ENCODE measurements at regions not wholly inside any gene's neighbourhood (a gene's known extent, or its start where the extent isn't known, plus 50 kb on each side); places are given as distances from the start of the nearest gene placed in this dataset.
"Not testable (repeated sequence)": the region's sequence is repeated elsewhere in the genome, so short reads cannot be mapped to it uniquely, and the experiment has no call there.

GRCh38 chr7:9598411-9598810, 1165.0 kb downstream of the NXPH1 start:
- peak overlapping the region; percentile 20; the same call in 1 of the 2 replicates for H3K27ac ChIP-seq
- TF ChIP-seq, protein P1, sequence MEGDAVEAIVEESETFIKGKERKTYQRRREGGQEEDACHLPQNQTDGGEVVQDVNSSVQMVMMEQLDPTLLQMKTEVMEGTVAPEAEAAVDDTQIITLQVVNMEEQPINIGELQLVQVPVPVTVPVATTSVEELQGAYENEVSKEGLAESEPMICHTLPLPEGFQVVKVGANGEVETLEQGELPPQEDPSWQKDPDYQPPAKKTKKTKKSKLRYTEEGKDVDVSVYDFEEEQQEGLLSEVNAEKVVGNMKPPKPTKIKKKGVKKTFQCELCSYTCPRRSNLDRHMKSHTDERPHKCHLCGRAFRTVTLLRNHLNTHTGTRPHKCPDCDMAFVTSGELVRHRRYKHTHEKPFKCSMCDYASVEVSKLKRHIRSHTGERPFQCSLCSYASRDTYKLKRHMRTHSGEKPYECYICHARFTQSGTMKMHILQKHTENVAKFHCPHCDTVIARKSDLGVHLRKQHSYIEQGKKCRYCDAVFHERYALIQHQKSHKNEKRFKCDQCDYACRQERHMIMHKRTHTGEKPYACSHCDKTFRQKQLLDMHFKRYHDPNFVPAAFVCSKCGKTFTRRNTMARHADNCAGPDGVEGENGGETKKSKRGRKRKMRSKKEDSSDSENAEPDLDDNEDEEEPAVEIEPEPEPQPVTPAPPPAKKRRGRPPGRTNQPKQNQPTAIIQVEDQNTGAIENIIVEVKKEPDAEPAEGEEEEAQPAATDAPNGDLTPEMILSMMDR (IDR thresholded peaks at IDR 0.05) = no peak
- no peak for TF ChIP-seq ZFX (IDR thresholded peaks at IDR 0.05; ENCODE audit: borderline replicate concordance)

DNA sequence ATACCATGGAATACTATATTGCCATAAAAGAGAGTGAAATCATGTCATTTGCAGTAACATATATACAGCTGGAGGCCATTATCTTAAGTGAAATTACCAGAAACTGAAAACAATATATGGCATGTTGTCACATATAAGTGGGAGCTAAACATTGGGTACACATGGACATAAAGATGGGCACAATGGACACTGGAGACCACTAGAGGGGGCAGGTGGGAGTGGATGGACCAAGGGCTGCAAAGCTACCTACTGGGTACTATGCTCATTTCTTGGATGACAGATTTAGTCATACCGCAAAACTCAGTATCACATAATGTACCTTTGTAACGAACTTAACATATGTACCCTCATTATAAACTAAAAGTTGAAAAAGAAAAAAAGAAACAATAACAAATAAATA, 1167.6 kb downstream of the NXPH1 start:
- H3K27ac ChIP-seq = no peak overlapping the region
- TF ChIP-seq, protein P1 (IDR thresholded peaks at IDR 0.05) = peak; percentile 68
- no peak for TF ChIP-seq ZFX (IDR thresholded peaks at IDR 0.05; ENCODE audit: borderline replicate concordance)

DNA sequence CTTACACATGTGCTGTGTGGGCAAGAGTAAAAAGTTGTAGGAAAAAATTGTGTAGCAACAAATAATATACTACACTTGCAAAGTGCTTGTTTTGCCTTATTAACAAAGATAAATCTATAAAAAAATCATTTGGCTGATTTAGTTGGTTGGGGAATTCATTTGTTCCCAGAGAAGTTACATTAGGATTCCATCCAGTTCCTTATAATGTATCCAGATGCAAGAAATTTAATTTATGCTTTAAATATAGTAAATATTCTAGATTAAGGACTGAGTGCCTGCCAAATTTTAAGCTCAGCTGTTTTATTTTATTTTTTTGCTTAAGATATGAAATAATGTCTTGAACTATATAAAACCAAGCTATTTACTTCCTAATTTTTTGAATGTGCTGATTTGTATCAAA, 1169.9 kb downstream of the NXPH1 start:
- H3K27ac ChIP-seq = no peak overlapping the region
- TF ChIP-seq, protein P1 (IDR thresholded peaks at IDR 0.05) = no peak
- TF ChIP-seq ZFX (IDR thresholded peaks at IDR 0.05; ENCODE audit: borderline replicate concordance) = no peak

GRCh38 chr7:9608560-9608959, 1175.2 kb downstream of the NXPH1 start:
- no peak overlapping the region for H3K27ac ChIP-seq
- TF ChIP-seq, protein P1 (IDR thresholded peaks at IDR 0.05) = no peak

GRCh38 chr7:9620899-9621298, 1187.5 kb downstream of the NXPH1 start:
- not testable (repeated sequence) for H3K27ac ChIP-seq

- H3K27ac ChIP-seq = not testable (repeated sequence)
Observed at GRCh38 chr7:9621306-9621902, 1188.0 kb downstream of the NXPH1 start.

GRCh38 chr7:9621927-9622326, 1188.5 kb downstream of the NXPH1 start:
- TF ChIP-seq ZFX (IDR thresholded peaks at IDR 0.05; ENCODE audit: borderline replicate concordance) = no peak
- TF ChIP-seq, protein P1 (IDR thresholded peaks at IDR 0.05) = no peak
- no peak overlapping the region for H3K27ac ChIP-seq

DNA sequence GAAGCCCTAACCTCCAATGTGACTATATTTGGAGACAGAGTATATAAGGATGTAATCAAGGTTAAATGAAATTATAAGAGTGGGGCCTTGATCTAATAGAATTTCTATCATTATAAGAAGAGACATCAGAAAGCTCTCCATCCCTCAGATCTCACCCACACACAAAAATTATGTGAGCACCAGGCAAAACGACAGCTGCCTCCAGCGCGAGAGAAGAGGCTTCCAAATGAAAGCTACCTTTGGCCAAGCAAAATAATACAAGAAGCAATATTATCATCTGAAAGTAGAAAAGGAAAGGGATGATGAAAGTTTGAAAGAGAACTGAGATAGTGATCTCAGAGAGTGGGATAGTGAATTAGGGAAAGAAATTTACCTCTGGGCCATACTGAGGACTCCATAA, 1192.5 kb downstream of the NXPH1 start:
- H3K27ac ChIP-seq = no peak overlapping the region
- TF ChIP-seq, protein P1 (IDR thresholded peaks at IDR 0.05) = no peak
- TF ChIP-seq ZFX (IDR thresholded peaks at IDR 0.05; ENCODE audit: borderline replicate concordance) = no peak
